HepG2 (cell line): ENCODE measurements at regions not wholly inside any gene's neighbourhood (a gene's known extent, or its start where the extent isn't known, plus 50 kb on each side); places are given as distances from the start of the nearest gene placed in this dataset.

Experiments used
- ATAC-seq: fragments of 200-7000 bp; cut with Tn5 transposase; 3 replicates; pipeline ENCODE4 v1.9.1; 2020; ENCODE audit warnings: mild to moderate bottlenecking, moderate library complexity
- BruUV-seq: library from RNA; stranded (reverse); fragments of 400-500 nt; replicated peaks from 2 replicates; lab custom pipeline; 2021; lab: Mats Ljungman, UMichigan
- CTCF ChIA-PET: fragments of 300-600 bp; formaldehyde crosslinking; extraction: SDS; loops from one replicate; lab custom pipeline; 2021; ENCODE audit warnings: low total read pairs, inconsistent platforms, low intra/inter-chr PET ratio; lab: Yijun Ruan, JAX
- POLR2A ChIA-PET: fragments of 350-600 bp; sonication (Branson Sonifier 250); formaldehyde crosslinking; loops from one replicate; lab custom pipeline; 2020; ENCODE audit warnings: antibody characterized with exemption, inconsistent platforms; lab: Yijun Ruan, JAX
- DNase-seq: peaks from one replicate; pipeline ENCODE4 v3.0.0-alpha.2; 2015; ENCODE audit warnings: low spot score
- FAIRE-seq: peaks from 3 replicates; lab custom pipeline; 2011; peaks lifted over from hg19 to GRCh38; lab: Jason Lieb, UNC
- H2AFZ ChIP-seq: one replicate; pipeline ENCODE4 v1.6.1; 2011; ENCODE audit warnings: low read length, inconsistent platforms
- H3K27ac ChIP-seq: fragments of 300-600 bp; 3 replicates; pipeline ENCODE4 v1.8.0; 2011; ENCODE audit warnings: mixed run types, mild to moderate bottlenecking, mixed read lengths, low read length, inconsistent platforms; ENCODE audit not compliant: insufficient read depth; ENCODE audit errors: extremely low read length
- H3K27me3 ChIP-seq, 2 experiments: fragments of 200-600 bp in 1 of 2; 2 replicates in 1 of 2; 3 replicates in 1 of 2; pipeline versions ENCODE4 v1.6.0 to v1.8.0; 2011; ENCODE audit warnings: low read length in 2 of 2, mild to moderate bottlenecking in 2 of 2, moderate library complexity in 2 of 2, inconsistent platforms in 1 of 2; ENCODE audit not compliant: insufficient read depth in 2 of 2, control insufficient read depth in 1 of 2
- H3K36me3 ChIP-seq, 2 experiments: fragments of 200-600 bp in 1 of 2; replicated peaks in 1 of 2; 2 replicates in 1 of 2; 3 replicates in 1 of 2; pipeline versions ENCODE4 v1.5.1 to v1.8.0; 2011; ENCODE audit warnings: low read length in 2 of 2, inconsistent platforms in 1 of 2; ENCODE audit not compliant: insufficient read depth in 2 of 2, control insufficient read depth in 1 of 2
- H3K4me1 ChIP-seq: 2 replicates; pipeline ENCODE4 v1.5.1; 2012; ENCODE audit warnings: low read length, inconsistent platforms; ENCODE audit not compliant: insufficient read depth
- H3K4me2 ChIP-seq: 2 replicates; pipeline ENCODE4 v1.6.0; 2011; ENCODE audit warnings: low read depth, low read length, inconsistent platforms
- H3K4me3 ChIP-seq, 3 experiments: fragments of 200-600 bp in 1 of 3; sonication (generic), shearing (Covaris generic) in 1 of 3; replicated peaks in 1 of 3; 2 replicates each; pipeline ENCODE4 v1.5.1; 2011 to 2016; ENCODE audit warnings: low read length in 3 of 3, inconsistent platforms in 2 of 3, low read depth in 2 of 3, mild to moderate bottlenecking in 2 of 3, control low read depth in 1 of 3, mixed read lengths in 1 of 3; ENCODE audit not compliant: insufficient read depth in 1 of 3
- H3K79me2 ChIP-seq: one replicate; pipeline ENCODE4 v1.6.1; 2011; ENCODE audit warnings: low read length, inconsistent platforms; ENCODE audit not compliant: insufficient read depth
- H3K9ac ChIP-seq: 2 replicates; pipeline ENCODE4 v1.6.0; 2011; ENCODE audit warnings: mild to moderate bottlenecking, low read depth, low read length, inconsistent platforms; ENCODE audit not compliant: insufficient read depth
- H3K9me3 ChIP-seq: 2 replicates; pipeline ENCODE4 v1.5.1; 2012; ENCODE audit warnings: mild to moderate bottlenecking, low read length
- H4K20me1 ChIP-seq: 2 replicates; pipeline ENCODE4 v1.6.0; 2011; ENCODE audit warnings: inconsistent platforms, mild to moderate bottlenecking, low read length, moderate library complexity; ENCODE audit not compliant: insufficient read depth
- CEBPB ChIP-seq: IDR thresholded peaks from 2 replicates; pipeline ENCODE4 v1.6.1; 2011; ENCODE audit warnings: low read depth, low read length, improper control_type of control experiment, borderline replicate concordance
- CTCF ChIP-seq: sonication (generic); formaldehyde crosslinking; IDR thresholded peaks from 2 replicates; pipeline ENCODE4 v1.5.0; 2020; ENCODE audit warnings: mild to moderate bottlenecking, missing genetic modification reagents, moderate library complexity
- DNMT1 ChIP-seq: sonication (generic); formaldehyde crosslinking; IDR thresholded peaks from 2 replicates; pipeline ENCODE4 v1.5.1; 2020; ENCODE audit warnings: mild to moderate bottlenecking, missing genetic modification reagents
- ONECUT2 ChIP-seq: sonication (generic); formaldehyde crosslinking; IDR thresholded peaks from 2 replicates; pipeline ENCODE4 v1.4.0; 2020; ENCODE audit warnings: missing genetic modification reagents
- STAG1 ChIP-seq: sonication (generic); formaldehyde crosslinking; IDR thresholded peaks from 2 replicates; pipeline ENCODE4 v1.4.0; 2020; ENCODE audit warnings: missing genetic modification reagents
- STAT6 ChIP-seq: sonication (generic); formaldehyde crosslinking; IDR thresholded peaks from 2 replicates; pipeline ENCODE4 v1.4.0; 2020; ENCODE audit warnings: missing genetic modification reagents, mild to moderate bottlenecking, borderline replicate concordance
- ZNF281 ChIP-seq: sonication (generic); formaldehyde crosslinking; IDR thresholded peaks from 2 replicates; pipeline ENCODE4 v1.4.0; 2020; ENCODE audit warnings: missing genetic modification reagents, borderline replicate concordance
- ZNF652 ChIP-seq: IDR thresholded peaks from 2 replicates; pipeline ENCODE4 v1.6.1; 2016; ENCODE audit warnings: low read depth, borderline replicate concordance
- WGBS: methylation state at CpG from one replicate; pipeline ENCODE4 v1.1.6; 2017; ENCODE audit warnings: low lambda C conversion rate; 5-methylcytosine and 5-hydroxymethylcytosine counted together
- in situ Hi-C: cut with HindIII; loops from 2 replicates; pipeline ENCODE4 v1.10.0; 2017; ENCODE audit warnings: low pct_unique_long_range_greater_than_20kb; ENCODE audit not compliant: extremely low pct_ligation_motif_present
- intact Hi-C: fragments of 100-400 bp; cut with micrococcal nuclease; formaldehyde crosslinking; loops from one replicate; pipeline ENCODE4 v1.10.0; 2022; ENCODE audit not compliant: unreplicated experiment

- no peaks in the 10 kb centered on the region for H3K9me3 ChIP-seq
- no peaks in the 10 kb centered on the region for H3K79me2 ChIP-seq
- no TSS peak for BruUV-seq
- ChIA-PET POLR2A (no interaction called here), CTCF (no interaction called here)
- no peak overlapping the region for H3K4me3 ChIP-seq
- TF ChIP-seq ZNF281 (CRISPR knock-in tag) (0 out of 2 replicates have a peak, but pooled peaks have one; percentile 17), STAT6 (CRISPR knock-in tag) (no peak), CTCF (CRISPR knock-in tag) (peak; percentile 24; the same call in 1 of the 2 replicates), CEBPB (peak; percentile 61; the same call in 1 of the 2 replicates), DNMT1 (CRISPR knock-in tag) (no peak), ZNF652 (CRISPR knock-in tag) (no peak), STAG1 (peak; percentile 18; the same call in 1 of the 2 replicates), ONECUT2 (CRISPR knock-in tag) (no peak)
- ATAC-seq (peak; percentile 30; the same call in 1 of the 3 replicates), DNase-seq (no peak), FAIRE-seq (no peak)
- no peak overlapping the region for H3K27ac ChIP-seq
- H3K4me2 ChIP-seq, result no peak overlapping the region
- H3K27me3 ChIP-seq, result peaks cover 2 to 24% of the 10 kb centered on the region in 2 experiments; a peak in 2 of 5 replicates
- no peaks in the 10 kb centered on the region for H3K36me3 ChIP-seq
- in situ Hi-C loops, result no loop called here
- H3K4me1 ChIP-seq, result no peaks in the 10 kb centered on the region
- no peak overlapping the region for H2AFZ ChIP-seq
- no peak overlapping the region for H3K9ac ChIP-seq
- 14% methylated on average over 8 of the region's 9 CpGs for WGBS
- intact Hi-C loops, result no loop called here
- H4K20me1 ChIP-seq, result no peaks in the 10 kb centered on the region
These were observed 92.8 kb upstream of the UBE2E1 start for GRCh38 chr3:23712656-23713559.
